SH-SY5Y (cell line): ENCODE measurements at regions not wholly inside any gene's neighbourhood (a gene's known extent, or its start where the extent isn't known, plus 50 kb on each side); places are given as distances from the start of the nearest gene placed in this dataset.

Experiments used
- GATA2 ChIP-seq: IDR thresholded peaks from 2 replicates; pipeline ENCODE4 v1.6.1; 2011; ENCODE audit warnings: mild to moderate bottlenecking, low read depth, low read length
- GATA3 ChIP-seq: IDR thresholded peaks from 2 replicates; pipeline ENCODE4 v1.6.1; 2011; ENCODE audit warnings: low read depth, mild to moderate bottlenecking, low read length, moderate library complexity

DNA sequence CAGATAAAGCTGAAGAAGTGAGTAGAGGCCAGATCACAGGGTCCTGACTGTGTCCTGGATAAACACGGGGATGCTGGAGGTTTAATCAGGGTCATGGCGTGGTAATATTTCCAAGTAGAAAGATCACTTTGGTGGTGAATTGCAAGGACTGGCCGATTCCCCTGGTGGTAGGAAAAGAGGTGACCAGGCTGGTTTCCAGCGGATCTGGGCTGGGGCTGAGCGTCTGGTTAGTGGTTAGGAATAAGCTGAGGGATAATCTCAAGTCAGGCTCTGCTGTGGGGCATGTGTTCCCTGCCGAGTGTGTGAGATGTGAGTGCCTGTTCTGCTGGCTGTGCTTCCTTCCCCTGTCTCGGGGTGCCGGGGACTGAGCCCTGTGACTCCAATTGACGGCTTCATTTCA is 484.0 kb downstream of the TSN start:
- no peak for TF ChIP-seq GATA2
- no peak for TF ChIP-seq GATA3
